HG03439 (cell line): ENCODE measurements at regions not wholly inside any gene's neighbourhood (a gene's known extent, or its start where the extent isn't known, plus 50 kb on each side); places are given as distances from the start of the nearest gene placed in this dataset.

Experiments
- ATAC-seq: cut with Tn5 transposase; IDR thresholded peaks from one replicate; pipeline ENCODE4 v1.9.1; 2021; ENCODE audit warnings: mild to moderate bottlenecking, moderate library complexity; ENCODE audit not compliant: unreplicated experiment

DNA sequence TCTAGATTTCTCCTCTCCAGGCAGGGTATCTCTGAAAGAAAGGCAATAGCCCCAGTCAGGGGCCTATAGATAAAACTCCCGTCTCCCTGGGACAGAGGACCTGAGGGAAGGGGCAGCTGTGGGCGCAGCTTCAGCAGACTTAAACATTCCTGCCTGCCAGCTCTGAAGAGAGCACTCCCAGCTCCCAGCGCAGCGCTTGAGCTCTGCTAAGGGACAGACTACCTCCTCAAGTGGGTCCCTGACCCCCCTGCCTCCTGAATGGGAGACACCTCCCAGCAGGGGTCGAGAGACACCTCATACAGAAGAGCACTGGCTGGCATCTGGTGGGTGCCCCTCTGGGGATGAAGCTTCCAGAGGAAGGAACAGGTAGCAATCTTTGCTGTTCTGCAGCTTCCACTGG, 556.9 kb downstream of the EPM2A start:
- no peak for ATAC-seq

DNA sequence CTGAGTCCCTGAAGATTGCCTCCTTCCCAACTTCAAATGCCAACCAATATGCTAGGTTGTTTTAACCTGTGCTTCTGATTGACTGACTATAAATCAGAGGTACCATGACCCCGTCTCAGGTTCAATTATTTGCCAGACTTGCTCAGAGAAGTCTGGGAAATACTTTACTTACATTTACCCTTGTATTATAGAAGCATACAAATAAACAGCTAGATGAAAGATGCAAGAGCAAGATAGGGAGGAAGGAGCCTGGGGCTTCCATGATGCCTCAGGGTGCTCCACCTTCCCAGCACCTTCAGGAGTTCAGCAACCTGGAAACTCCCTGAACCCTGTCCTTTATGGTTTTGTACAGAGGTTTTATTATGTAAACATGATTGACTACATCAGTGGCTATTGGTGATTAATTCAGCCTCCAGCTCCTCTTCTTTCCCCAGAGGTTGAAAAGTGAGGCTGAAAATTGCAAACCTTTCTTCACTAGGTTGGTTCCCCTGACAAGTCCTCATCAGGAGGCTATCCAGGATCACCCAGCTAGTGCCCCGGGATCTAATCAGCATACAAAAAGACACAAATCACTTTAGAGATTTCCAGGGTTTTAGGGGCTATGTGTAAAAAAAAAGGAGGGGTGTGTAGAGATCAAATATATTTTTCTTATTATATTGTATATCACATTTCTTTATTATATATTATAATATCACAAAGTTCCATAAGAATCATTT, 547.7 kb downstream of the EPM2A start:
- ATAC-seq: no peak

DNA sequence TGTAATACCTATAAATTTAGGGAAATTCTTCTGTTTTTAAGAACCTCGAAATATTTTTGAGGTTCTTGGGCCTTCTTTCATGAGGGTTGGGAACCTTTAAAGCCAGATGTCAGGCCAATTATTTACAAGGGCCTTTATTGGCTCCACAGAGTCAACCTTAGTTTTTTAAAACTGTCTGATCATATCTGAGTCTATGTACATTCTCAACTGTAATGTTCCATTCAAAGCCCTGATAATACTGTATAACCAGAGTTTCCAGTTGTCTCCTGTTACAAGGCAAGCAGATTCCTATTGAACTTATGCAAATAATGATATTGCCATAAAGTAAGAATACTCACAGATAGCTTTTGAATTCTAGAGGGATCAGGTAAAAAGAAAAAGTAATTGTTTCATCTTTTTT, 545.5 kb downstream of the EPM2A start:
- ATAC-seq: no peak

DNA sequence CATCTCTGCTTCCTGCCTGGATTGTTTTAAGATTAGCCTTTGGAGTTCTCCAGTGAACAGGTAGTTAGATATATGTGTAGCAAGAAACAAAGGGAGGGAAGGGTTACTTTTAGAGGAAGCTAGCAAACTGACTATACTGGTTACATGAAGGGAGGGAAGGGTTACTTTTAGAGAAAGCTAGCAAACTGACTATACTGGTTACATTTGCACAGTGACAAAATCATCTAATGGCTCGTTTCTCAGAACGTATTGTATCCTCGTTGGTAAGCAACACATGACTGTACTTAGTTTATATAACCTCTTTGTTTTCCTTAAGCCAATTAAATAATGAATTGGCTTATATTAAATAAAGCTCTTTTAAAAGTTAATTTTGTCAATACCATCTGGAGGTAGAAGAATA, 540.9 kb downstream of the EPM2A start:
- ATAC-seq: no peak

- no peak for ATAC-seq
Observed at GRCh38 chr6:145199961-145200360, 535.4 kb downstream of the EPM2A start.

DNA sequence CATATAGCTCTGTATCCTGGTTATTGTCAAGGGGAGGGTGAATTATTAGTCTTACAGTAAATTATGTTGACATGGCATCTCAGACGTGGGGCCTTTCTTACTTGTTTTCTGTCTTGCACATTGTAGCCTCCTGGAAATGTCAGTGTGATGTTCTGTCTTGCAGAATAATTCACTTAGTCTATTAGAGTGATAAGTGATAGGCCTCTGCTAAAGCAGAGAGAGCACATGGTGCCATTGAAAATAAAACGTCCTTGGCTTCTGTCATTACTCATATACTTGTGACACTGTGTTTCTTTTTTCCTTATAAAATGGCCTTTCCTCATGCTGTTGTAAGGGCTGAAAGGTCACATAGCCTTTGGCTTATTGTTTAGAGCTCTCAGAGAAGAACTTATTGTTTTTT, 531.0 kb downstream of the EPM2A start:
- ATAC-seq: no peak

- ATAC-seq: no peak
Observed at GRCh38 chr6:145206247-145206907, 528.9 kb downstream of the EPM2A start.

GRCh38 chr6:145208474-145208873, 526.8 kb downstream of the EPM2A start:
- ATAC-seq: no peak

GRCh38 chr6:145209272-145209671, 526.0 kb downstream of the EPM2A start:
- ATAC-seq: no peak

DNA sequence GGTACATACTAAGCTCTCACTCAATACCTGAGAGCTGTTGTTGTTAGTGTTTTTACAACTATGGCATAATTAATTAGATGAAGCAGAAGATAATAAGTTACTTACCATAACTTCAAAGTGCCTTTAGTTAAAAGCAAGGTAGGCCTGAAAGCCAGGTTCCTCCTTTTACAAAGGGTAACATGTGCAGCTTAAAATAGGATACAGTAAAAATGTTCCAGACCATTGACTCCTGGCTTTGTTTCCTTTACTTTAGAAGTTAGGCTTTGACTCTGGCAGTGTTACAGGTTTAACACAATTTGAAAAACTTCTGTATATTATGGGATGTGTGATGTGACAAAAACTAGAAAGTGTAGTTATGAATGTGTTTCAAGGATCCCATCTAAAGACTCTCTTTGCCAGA, 522.5 kb downstream of the EPM2A start:
- peak; percentile 33 for ATAC-seq

DNA sequence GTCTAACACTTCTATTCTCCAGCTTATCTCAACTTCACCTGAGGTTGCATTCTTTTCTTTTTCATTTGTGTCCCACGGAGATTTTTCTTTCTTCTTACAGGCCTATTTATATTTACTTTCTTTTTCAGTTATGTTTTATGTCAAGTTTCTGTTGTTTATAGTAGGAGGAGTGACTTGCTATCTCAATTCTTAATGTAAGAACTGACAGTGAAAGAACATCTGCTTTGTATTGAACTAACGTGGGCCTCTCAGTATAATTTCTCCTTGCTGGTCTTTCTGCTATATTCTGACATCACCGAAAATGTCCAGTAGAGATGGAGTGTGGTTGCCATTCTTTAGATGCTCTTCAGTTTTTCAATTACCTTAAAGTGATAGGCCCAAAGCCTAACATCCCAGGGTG, 521.7 kb downstream of the EPM2A start:
- peak; percentile 86 for ATAC-seq

DNA sequence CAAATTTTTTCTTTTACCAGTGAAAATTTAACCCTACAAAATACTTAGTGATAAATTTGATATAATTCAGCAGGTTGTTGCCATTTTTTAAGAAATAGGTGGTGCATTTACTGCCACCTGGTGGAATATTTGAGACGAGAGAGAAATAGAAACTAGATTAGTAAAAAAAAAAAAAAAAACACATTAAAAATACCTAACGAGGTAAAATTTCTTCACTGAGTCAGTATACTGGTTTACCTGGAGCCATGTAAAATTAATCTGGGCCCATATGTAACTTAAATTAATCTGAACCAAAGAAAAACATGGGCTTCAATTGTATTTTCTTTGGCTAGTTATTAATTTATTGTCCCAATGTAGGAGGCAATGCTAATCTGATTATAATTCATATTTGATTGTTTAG, 520.8 kb downstream of the EPM2A start:
- no peak for ATAC-seq

DNA sequence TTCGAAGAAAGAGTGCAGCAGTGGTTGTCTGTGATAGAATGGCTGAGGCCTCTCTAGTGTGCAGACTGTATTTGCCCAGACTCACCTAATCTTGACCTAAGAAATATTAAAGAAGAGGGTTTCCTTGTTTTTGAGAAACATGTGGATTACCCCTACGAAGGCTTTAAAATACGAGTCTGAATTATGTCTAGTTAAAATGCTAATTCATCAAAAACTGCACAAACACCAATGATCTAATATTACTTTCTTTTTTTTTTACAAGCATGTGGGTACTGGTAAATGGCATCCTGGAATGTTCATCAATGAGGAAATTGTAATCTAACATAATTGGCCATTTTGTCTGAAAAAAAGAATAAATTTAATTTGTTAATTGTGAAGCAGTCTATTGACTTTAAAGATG, 510.9 kb downstream of the EPM2A start:
- ATAC-seq: no peak

GRCh38 chr6:145225500-145225899, 509.8 kb downstream of the EPM2A start:
- ATAC-seq: no peak

DNA sequence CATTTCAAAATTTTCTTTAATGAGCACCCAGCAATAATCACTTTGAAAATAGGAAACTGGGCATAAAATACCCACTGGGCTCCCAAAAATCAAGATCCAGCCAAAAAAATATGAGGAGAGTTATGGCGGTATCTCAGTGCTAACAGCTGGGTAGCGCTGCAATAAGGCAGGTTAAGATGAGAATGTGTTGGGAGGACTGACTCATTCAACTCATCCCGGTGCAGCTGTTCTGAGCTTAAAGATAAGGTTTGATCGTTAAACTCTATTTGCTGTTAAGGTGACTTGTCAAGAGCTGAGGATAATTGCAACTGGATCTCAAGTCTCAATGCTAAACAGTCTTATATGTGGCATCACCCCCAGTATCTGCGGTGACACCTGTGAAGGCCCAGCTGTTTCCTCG, 507.7 kb downstream of the EPM2A start:
- ATAC-seq: no peak

- ATAC-seq: no peak
Observed at GRCh38 chr6:145228962-145229582, 506.2 kb downstream of the EPM2A start.

GRCh38 chr6:145233955-145234354, 501.4 kb downstream of the EPM2A start:
- ATAC-seq: no peak

DNA sequence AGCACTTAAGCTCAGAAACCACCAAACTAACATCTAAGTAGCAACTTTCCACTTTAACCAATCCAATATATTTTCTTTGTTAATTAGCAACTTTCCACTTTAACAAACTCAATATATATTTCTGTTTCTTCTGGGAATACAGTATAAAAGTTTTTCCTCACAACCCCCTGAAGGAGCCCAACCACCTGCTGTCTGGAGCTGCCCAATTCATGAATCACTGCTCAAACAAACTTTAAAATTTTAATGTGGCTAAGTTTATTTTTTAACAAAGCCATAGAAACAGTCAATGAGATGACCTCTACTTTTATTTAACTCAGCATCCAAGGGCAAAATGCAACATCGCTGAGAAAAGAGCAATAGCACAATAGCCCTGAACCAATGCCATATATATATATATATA, 500.1 kb downstream of the EPM2A start:
- ATAC-seq: no peak

- ATAC-seq: no peak
Observed at GRCh38 chr6:145238787-145239186, 496.5 kb downstream of the EPM2A start.

GRCh38 chr6:145241039-145241438, 494.3 kb downstream of the EPM2A start:
- no peak for ATAC-seq

- no peak for ATAC-seq
Observed at GRCh38 chr6:145241721-145242120, 493.6 kb downstream of the EPM2A start.

- no peak for ATAC-seq
Observed at GRCh38 chr6:145244349-145245100, 490.8 kb downstream of the EPM2A start.
